Activated CD8-positive, alpha-beta T cell treated with anti-CD3 and anti-CD28 coated beads for 36 hours (primary cell): ENCODE measurements at regions not wholly inside any gene's neighbourhood (a gene's known extent, or its start where the extent isn't known, plus 50 kb on each side); places are given as distances from the start of the nearest gene placed in this dataset.
"Not testable (repeated sequence)": the region's sequence is repeated elsewhere in the genome, so short reads cannot be mapped to it uniquely, and the experiment has no call there.

Experiments
- ATAC-seq: fragments of 200-7000 bp; cut with Tn5 transposase; one replicate; pipeline ENCODE4 v1.10.0; 2021; ENCODE audit warnings: mild to moderate bottlenecking, moderate library complexity
- CTCF ChIA-PET: fragments of 350-600 bp; sonication (Branson Sonifier 250); formaldehyde crosslinking; loops from one replicate; lab custom pipeline; 2021; ENCODE audit warnings: antibody characterized with exemption; lab: Charles Lee
- POLR2A ChIA-PET: fragments of 350-600 bp; sonication (Branson Sonifier 250); formaldehyde crosslinking; loops from one replicate; lab custom pipeline; 2021; ENCODE audit warnings: antibody characterized with exemption; lab: Charles Lee
- DNase-seq: peaks from one replicate; pipeline ENCODE4 v3.0.0-alpha.2; 2020
- H3K27ac Mint-ChIP-seq: one replicate; pipeline ENCODE4 v1.8.0; 2021; ENCODE audit warnings: mild to moderate bottlenecking, mixed read lengths
- H3K27me3 Mint-ChIP-seq: one replicate; pipeline ENCODE4 v1.8.0; 2021; ENCODE audit warnings: mixed read lengths
- H3K36me3 Mint-ChIP-seq: one replicate; pipeline ENCODE4 v1.8.0; 2021; ENCODE audit warnings: low read depth, mixed read lengths
- H3K4me1 Mint-ChIP-seq: one replicate; pipeline ENCODE4 v1.8.0; 2021; ENCODE audit warnings: low read depth, mixed read lengths
- H3K4me3 Mint-ChIP-seq: one replicate; pipeline ENCODE4 v1.8.0; 2021; ENCODE audit warnings: mild to moderate bottlenecking, moderate library complexity, mixed read lengths
- H3K9me3 Mint-ChIP-seq: one replicate; pipeline ENCODE4 v1.8.0; 2021; ENCODE audit warnings: mixed read lengths
- intact Hi-C: fragments of 100-400 bp; cut with micrococcal nuclease; formaldehyde crosslinking; loops from one replicate; pipeline ENCODE4 v1.10.0; 2022
- TF ChIP-seq, protein P1 (sequence below): fragments of 200-600 bp; IDR thresholded peaks from one replicate; pipeline ENCODE4 v1.8.0; 2022; ENCODE audit warnings: antibody characterized with exemption, mild to moderate bottlenecking

DNA sequence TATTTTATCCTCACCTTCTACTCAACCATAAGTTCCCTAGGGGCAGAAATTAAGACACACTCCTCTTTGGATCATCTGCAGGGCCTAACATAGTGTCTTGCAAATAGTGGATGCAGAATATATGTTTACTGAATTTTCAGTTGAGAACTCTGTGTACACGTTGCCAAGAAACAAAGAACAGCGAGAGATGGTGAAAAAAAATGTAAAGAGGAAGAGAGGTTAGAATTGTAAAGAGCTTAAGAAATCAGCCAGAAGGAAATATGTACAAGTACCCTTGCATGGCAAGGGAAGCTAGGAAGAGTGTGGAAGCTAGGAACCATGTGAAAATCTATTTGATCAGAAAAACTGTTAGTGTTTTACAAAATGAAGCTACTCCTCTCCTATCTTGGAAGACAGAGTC lies 431.0 kb downstream of the SMARCA1 start:
- ChIA-PET CTCF (no interaction called here), POLR2A (no interaction called here)
- no peaks in the 10 kb centered on the region for H3K27me3 Mint-ChIP-seq
- no peaks in the 10 kb centered on the region for H3K4me1 Mint-ChIP-seq
- no peak overlapping the region for H3K4me3 Mint-ChIP-seq
- ATAC-seq (no peak), DNase-seq (no peak)
- intact Hi-C loops, result no loop called here
- H3K27ac Mint-ChIP-seq, result no peak overlapping the region
- no peaks in the 10 kb centered on the region for H3K36me3 Mint-ChIP-seq
- TF ChIP-seq, protein P1, sequence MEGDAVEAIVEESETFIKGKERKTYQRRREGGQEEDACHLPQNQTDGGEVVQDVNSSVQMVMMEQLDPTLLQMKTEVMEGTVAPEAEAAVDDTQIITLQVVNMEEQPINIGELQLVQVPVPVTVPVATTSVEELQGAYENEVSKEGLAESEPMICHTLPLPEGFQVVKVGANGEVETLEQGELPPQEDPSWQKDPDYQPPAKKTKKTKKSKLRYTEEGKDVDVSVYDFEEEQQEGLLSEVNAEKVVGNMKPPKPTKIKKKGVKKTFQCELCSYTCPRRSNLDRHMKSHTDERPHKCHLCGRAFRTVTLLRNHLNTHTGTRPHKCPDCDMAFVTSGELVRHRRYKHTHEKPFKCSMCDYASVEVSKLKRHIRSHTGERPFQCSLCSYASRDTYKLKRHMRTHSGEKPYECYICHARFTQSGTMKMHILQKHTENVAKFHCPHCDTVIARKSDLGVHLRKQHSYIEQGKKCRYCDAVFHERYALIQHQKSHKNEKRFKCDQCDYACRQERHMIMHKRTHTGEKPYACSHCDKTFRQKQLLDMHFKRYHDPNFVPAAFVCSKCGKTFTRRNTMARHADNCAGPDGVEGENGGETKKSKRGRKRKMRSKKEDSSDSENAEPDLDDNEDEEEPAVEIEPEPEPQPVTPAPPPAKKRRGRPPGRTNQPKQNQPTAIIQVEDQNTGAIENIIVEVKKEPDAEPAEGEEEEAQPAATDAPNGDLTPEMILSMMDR, result no peak
- no peaks in the 10 kb centered on the region for H3K9me3 Mint-ChIP-seq

- intact Hi-C loops, result no loop called here
- POLR2A ChIA-PET, result no interaction called here
- CTCF ChIA-PET, result no interaction called here
These were observed 432.2 kb downstream of the SMARCA1 start for GRCh38 chrX:129091097-129091496.

GRCh38 chrX:129086802-129087201 lies 436.5 kb downstream of the SMARCA1 start:
- H3K36me3 Mint-ChIP-seq, result no peaks in the 10 kb centered on the region
- intact Hi-C loops, result no loop called here
- H3K9me3 Mint-ChIP-seq, result no peaks in the 10 kb centered on the region
- DNase-seq (no peak), ATAC-seq (no peak)
- H3K4me3 Mint-ChIP-seq, result no peak overlapping the region
- TF ChIP-seq, protein P1, result no peak
- H3K27ac Mint-ChIP-seq, result no peak overlapping the region
- H3K27me3 Mint-ChIP-seq, result no peaks in the 10 kb centered on the region
- no peaks in the 10 kb centered on the region for H3K4me1 Mint-ChIP-seq
- ChIA-PET POLR2A (no interaction called here), CTCF (no interaction called here)

More at GRCh38 chrX:129091097-129091496, 432.2 kb downstream of the SMARCA1 start:
- no peak overlapping the region for H3K27ac Mint-ChIP-seq
- no peak for DNase-seq
- H3K36me3 Mint-ChIP-seq, result no peaks in the 10 kb centered on the region
- H3K4me3 Mint-ChIP-seq, result no peak overlapping the region
- TF ChIP-seq, protein P1, result no peak
- no peaks in the 10 kb centered on the region for H3K27me3 Mint-ChIP-seq
- no peaks in the 10 kb centered on the region for H3K4me1 Mint-ChIP-seq
- ATAC-seq, result no peak
- H3K9me3 Mint-ChIP-seq, result no peaks in the 10 kb centered on the region

- intact Hi-C loops, H3K4me1 Mint-ChIP-seq, H3K4me3 Mint-ChIP-seq, DNase-seq, CTCF ChIA-PET, H3K27ac Mint-ChIP-seq, H3K9me3 Mint-ChIP-seq, ATAC-seq, H3K27me3 Mint-ChIP-seq, H3K36me3 Mint-ChIP-seq, POLR2A ChIA-PET: not testable (repeated sequence)
These were observed 439.0 kb downstream of the SMARCA1 start for GRCh38 chrX:129084291-129084690.

- intact Hi-C loops, result no loop called here
- CTCF ChIA-PET, result no interaction called here
- Mint-ChIP-seq H3K36me3 (no peaks in the 10 kb centered on the region), H3K4me1 (no peaks in the 10 kb centered on the region), H3K27me3 (no peaks in the 10 kb centered on the region), H3K9me3 (no peaks in the 10 kb centered on the region), H3K27ac (no peak overlapping the region), H3K4me3 (no peak overlapping the region)
- POLR2A ChIA-PET, result interaction anchor here (0.6 kb wide), 1 partner anchor 194 kb away, joined by 3 read pairs; no protein-coding TSS in a partner anchor
- DNase-seq (no peak), ATAC-seq (no peak)
- TF ChIP-seq, protein P1, result no peak
These were observed 445.7 kb downstream of the SMARCA1 start for GRCh38 chrX:129077424-129078170.
